Thyroid gland (tissue), 4 donors: ENCODE measurements at regions not wholly inside any gene's neighbourhood (a gene's known extent, or its start where the extent isn't known, plus 50 kb on each side); places are given as distances from the start of the nearest gene placed in this dataset.

Source experiments
- DNase-seq, 2 donors: peaks; one replicate each; pipeline ENCODE4 v3.0.0-alpha.2; 2019
- H3K27ac ChIP-seq, 3 donors: fragments of 200-600 bp; sonication (generic); 1 replicate in 2 of 3; 2 replicates in 1 of 3; pipeline ENCODE4 v1.5.1; 2016 to 2019; ENCODE audit warnings: mild to moderate bottlenecking in 1 of 3, moderate library complexity in 1 of 3
- H3K27me3 ChIP-seq: fragments of 200-600 bp; sonication (generic); one replicate; pipeline ENCODE4 v1.5.1; 2019
- H3K36me3 ChIP-seq, 2 donors: fragments of 200-600 bp; sonication (generic); one replicate each; pipeline ENCODE4 v1.5.1; 2016 to 2019
- H3K4me1 ChIP-seq, 2 donors: fragments of 200-600 bp; sonication (generic); one replicate each; pipeline ENCODE4 v1.5.1; 2017 to 2019
- H3K4me3 ChIP-seq, 3 donors: fragments of 200-600 bp; sonication (generic); replicated peaks in 1 of 3; 1 replicate in 2 of 3; 2 replicates in 1 of 3; pipeline ENCODE4 v1.5.1; 2016; ENCODE audit warnings: mild to moderate bottlenecking in 1 of 3
- H3K9me3 ChIP-seq: fragments of 200-600 bp; sonication (generic); one replicate; pipeline ENCODE4 v1.5.1; 2017
- POLR2A ChIP-seq, 2 donors: fragments of 450-650 bp; IDR thresholded peaks; one replicate each; pipeline ENCODE4 v1.6.1; 2017; ENCODE audit warnings: antibody characterized with exemption in 2 of 2, mild to moderate bottlenecking in 2 of 2, moderate library complexity in 1 of 2
- WGBS, 2 donors: methylation state at CpG; one replicate each; pipeline ENCODE4 v1.1.5; 2017; 5-methylcytosine and 5-hydroxymethylcytosine counted together
- intact Hi-C: fragments of 100-400 bp; cut with DNase I; formaldehyde crosslinking; loops from one replicate; pipeline ENCODE4 v1.15.1; 2023
- TF ChIP-seq, protein P1 (sequence below), 6 experiments: fragments of 200-600 bp in 3 of 6; fragments of 450-650 bp in 3 of 6; sonication (generic) in 3 of 6; IDR thresholded peaks; one replicate each; pipeline ENCODE4 v1.5.1; 2016 to 2019; ENCODE audit warnings: antibody characterized with exemption in 6 of 6, mild to moderate bottlenecking in 2 of 6, inconsistent platforms in 1 of 6, moderate library complexity in 1 of 6

- intact Hi-C loops = no loop called here
- no peak for DNase-seq
- Histone ChIP-seq H3K9me3 (no peaks in the 10 kb centered on the region), H3K27me3 (no peaks in the 10 kb centered on the region), H3K27ac (no peak overlapping the region), H3K4me3 (no peak overlapping the region), H3K36me3 (no peaks in the 10 kb centered on the region), H3K4me1 (no peaks in the 10 kb centered on the region)
- 89 to 96% methylated on average over 1 of the region's 1 CpG for WGBS, 2 donors
- TF ChIP-seq, protein P1, sequence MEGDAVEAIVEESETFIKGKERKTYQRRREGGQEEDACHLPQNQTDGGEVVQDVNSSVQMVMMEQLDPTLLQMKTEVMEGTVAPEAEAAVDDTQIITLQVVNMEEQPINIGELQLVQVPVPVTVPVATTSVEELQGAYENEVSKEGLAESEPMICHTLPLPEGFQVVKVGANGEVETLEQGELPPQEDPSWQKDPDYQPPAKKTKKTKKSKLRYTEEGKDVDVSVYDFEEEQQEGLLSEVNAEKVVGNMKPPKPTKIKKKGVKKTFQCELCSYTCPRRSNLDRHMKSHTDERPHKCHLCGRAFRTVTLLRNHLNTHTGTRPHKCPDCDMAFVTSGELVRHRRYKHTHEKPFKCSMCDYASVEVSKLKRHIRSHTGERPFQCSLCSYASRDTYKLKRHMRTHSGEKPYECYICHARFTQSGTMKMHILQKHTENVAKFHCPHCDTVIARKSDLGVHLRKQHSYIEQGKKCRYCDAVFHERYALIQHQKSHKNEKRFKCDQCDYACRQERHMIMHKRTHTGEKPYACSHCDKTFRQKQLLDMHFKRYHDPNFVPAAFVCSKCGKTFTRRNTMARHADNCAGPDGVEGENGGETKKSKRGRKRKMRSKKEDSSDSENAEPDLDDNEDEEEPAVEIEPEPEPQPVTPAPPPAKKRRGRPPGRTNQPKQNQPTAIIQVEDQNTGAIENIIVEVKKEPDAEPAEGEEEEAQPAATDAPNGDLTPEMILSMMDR (IDR thresholded peaks at IDR 0.05) = no peak
- TF ChIP-seq POLR2A (IDR thresholded peaks at IDR 0.05) = no peak
Observed at GRCh38 chrX:4787971-4788370, 1074.5 kb upstream of the PRKX start.

DNA sequence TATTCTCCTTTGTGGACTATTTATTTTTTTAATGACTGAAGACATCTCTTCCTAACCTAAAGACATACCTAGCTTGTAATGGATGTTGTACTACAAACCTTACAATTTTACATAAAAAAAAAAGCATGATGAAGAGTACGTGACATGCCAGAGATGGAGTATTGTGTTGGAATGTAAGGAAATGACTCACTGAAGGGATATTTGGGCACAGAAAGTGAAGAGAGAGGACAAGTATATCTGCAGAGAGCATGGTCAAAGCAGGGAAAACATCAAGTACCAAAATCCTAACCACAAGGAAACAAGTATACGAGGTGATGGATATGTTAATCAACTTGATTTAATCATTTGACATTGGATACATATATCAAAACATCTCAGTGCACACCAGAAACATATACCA lies 1051.4 kb upstream of the PRKX start:
- no peaks in the 10 kb centered on the region for H3K36me3 ChIP-seq
- no peaks in the 10 kb centered on the region for H3K27me3 ChIP-seq
- H3K27ac ChIP-seq = no peak overlapping the region
- intact Hi-C loops = no loop called here
- WGBS, 2 donors = 80 to 85% methylated on average over 2 of the region's 2 CpGs
- H3K4me3 ChIP-seq = no peak overlapping the region
- no peak for DNase-seq
- H3K4me1 ChIP-seq = no peaks in the 10 kb centered on the region
- H3K9me3 ChIP-seq = no peaks in the 10 kb centered on the region
- no peak for TF ChIP-seq POLR2A (IDR thresholded peaks at IDR 0.05)
- TF ChIP-seq, protein P1 (IDR thresholded peaks at IDR 0.05) = no peak

DNA sequence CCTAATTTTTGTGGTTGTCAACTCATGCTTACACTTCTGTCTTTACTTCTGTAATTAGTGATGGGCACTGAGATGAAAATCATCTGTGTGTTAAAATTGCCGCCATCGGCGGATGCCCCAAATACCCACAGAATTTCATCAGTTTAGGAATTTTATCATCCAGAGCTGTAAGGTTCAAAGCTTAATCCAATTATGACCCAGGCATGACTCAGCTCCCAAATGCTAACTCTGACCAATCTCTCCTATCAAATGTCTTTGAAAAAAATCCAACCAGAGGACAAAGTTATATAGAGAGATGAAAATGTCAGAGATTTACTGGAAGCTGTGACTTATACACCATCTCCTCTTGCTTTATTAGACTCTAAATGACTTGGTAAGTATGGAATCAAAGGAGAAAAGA lies 1048.7 kb upstream of the PRKX start:
- Histone ChIP-seq H3K27me3 (no peaks in the 10 kb centered on the region), H3K9me3 (no peaks in the 10 kb centered on the region), H3K27ac (no peak overlapping the region), H3K36me3 (no peaks in the 10 kb centered on the region), H3K4me3 (no peak overlapping the region), H3K4me1 (no peaks in the 10 kb centered on the region)
- intact Hi-C loops = no loop called here
- TF ChIP-seq, protein P1 (IDR thresholded peaks at IDR 0.05) = no peak
- no peak for TF ChIP-seq POLR2A (IDR thresholded peaks at IDR 0.05)
- DNase-seq = no peak
- WGBS, 2 donors = 100% methylated on average over 3 of the region's 3 CpGs

GRCh38 chrX:4754878-4755604 lies 1041.6 kb upstream of the PRKX start:
- WGBS, 2 donors = 55 to 64% methylated on average over 8 of the region's 8 CpGs
- Histone ChIP-seq H3K4me3 (no peak overlapping the region), H3K27ac (no peak overlapping the region), H3K36me3 (no peaks in the 10 kb centered on the region), H3K4me1 (no peaks in the 10 kb centered on the region), H3K9me3 (no peaks in the 10 kb centered on the region), H3K27me3 (no peaks in the 10 kb centered on the region)
- TF ChIP-seq POLR2A (IDR thresholded peaks at IDR 0.05) = no peak
- TF ChIP-seq, protein P1 (IDR thresholded peaks at IDR 0.05) = no peak
- no peak for DNase-seq
- intact Hi-C loops = no loop called here

GRCh38 chrX:4741024-4741423 lies 1027.6 kb upstream of the PRKX start:
- no peaks in the 10 kb centered on the region for H3K4me1 ChIP-seq
- H3K4me3 ChIP-seq = no peak overlapping the region
- intact Hi-C loops = no loop called here
- H3K27me3 ChIP-seq = no peaks in the 10 kb centered on the region
- no peak overlapping the region for H3K27ac ChIP-seq
- H3K36me3 ChIP-seq = no peaks in the 10 kb centered on the region
- no peak for DNase-seq
- TF ChIP-seq, protein P1 (IDR thresholded peaks at IDR 0.05) = no peak
- no peak for TF ChIP-seq POLR2A (IDR thresholded peaks at IDR 0.05)
- WGBS, 2 donors = 67 to 69% methylated on average over 5 of the region's 5 CpGs
- no peaks in the 10 kb centered on the region for H3K9me3 ChIP-seq
